HG03175 (cell line): ENCODE measurements at regions not wholly inside any gene's neighbourhood (a gene's known extent, or its start where the extent isn't known, plus 50 kb on each side); places are given as distances from the start of the nearest gene placed in this dataset.

Source experiments
- ATAC-seq: cut with Tn5 transposase; IDR thresholded peaks from one replicate; pipeline ENCODE4 v1.9.1; 2021; ENCODE audit warnings: mild to moderate bottlenecking, moderate library complexity; ENCODE audit not compliant: unreplicated experiment

GRCh38 chr17:33511670-33512069 lies 218.6 kb upstream of the ASIC2 start:
- ATAC-seq, result no peak

GRCh38 chr17:33512113-33512512 lies 219.0 kb upstream of the ASIC2 start:
- ATAC-seq, result no peak

- no peak for ATAC-seq
Measured at GRCh38 chr17:33513769-33514168, 220.7 kb upstream of the ASIC2 start.

- ATAC-seq, result no peak
Measured at GRCh38 chr17:33514369-33514768, 221.3 kb upstream of the ASIC2 start.

- ATAC-seq, result no peak
Measured at GRCh38 chr17:33515974-33516373, 222.9 kb upstream of the ASIC2 start.

- no peak for ATAC-seq
Measured at GRCh38 chr17:33516645-33517044, 223.6 kb upstream of the ASIC2 start.

GRCh38 chr17:33517746-33518145 lies 224.7 kb upstream of the ASIC2 start:
- ATAC-seq, result no peak

- no peak for ATAC-seq
Measured at GRCh38 chr17:33519692-33520091, 226.6 kb upstream of the ASIC2 start.

GRCh38 chr17:33520426-33521330 lies 227.6 kb upstream of the ASIC2 start:
- ATAC-seq, result no peak

- no peak for ATAC-seq
Measured at GRCh38 chr17:33521784-33522183, 228.7 kb upstream of the ASIC2 start.

- ATAC-seq, result no peak
Measured at GRCh38 chr17:33522623-33523022, 229.5 kb upstream of the ASIC2 start.

- ATAC-seq, result no peak
Measured at GRCh38 chr17:33523577-33523981, 230.5 kb upstream of the ASIC2 start.

GRCh38 chr17:33525186-33525585 lies 232.1 kb upstream of the ASIC2 start:
- ATAC-seq, result no peak

- no peak for ATAC-seq
Measured at GRCh38 chr17:33526717-33527116, 233.6 kb upstream of the ASIC2 start.

GRCh38 chr17:33527290-33527689 lies 234.2 kb upstream of the ASIC2 start:
- no peak for ATAC-seq

- ATAC-seq, result no peak
Measured at GRCh38 chr17:33528846-33529245, 235.8 kb upstream of the ASIC2 start.

GRCh38 chr17:33529816-33530215 lies 236.7 kb upstream of the ASIC2 start:
- no peak for ATAC-seq

GRCh38 chr17:33531311-33531710 lies 238.2 kb upstream of the ASIC2 start:
- no peak for ATAC-seq

GRCh38 chr17:33534087-33534486 lies 241.0 kb upstream of the ASIC2 start:
- no peak for ATAC-seq

- ATAC-seq, result no peak
Measured at GRCh38 chr17:33545124-33545523, 252.0 kb upstream of the ASIC2 start.

GRCh38 chr17:33550261-33550660 lies 257.2 kb upstream of the ASIC2 start:
- ATAC-seq, result no peak

GRCh38 chr17:33551075-33551474 lies 258.0 kb upstream of the ASIC2 start:
- no peak for ATAC-seq

- ATAC-seq, result no peak
Measured at GRCh38 chr17:33551911-33552310, 258.8 kb upstream of the ASIC2 start.
